ENCODE measurements at regions not wholly inside any gene's neighbourhood (a gene's known extent, or its start where the extent isn't known, plus 50 kb on each side); places are given as distances from the start of the nearest gene placed in this dataset.

DNA sequence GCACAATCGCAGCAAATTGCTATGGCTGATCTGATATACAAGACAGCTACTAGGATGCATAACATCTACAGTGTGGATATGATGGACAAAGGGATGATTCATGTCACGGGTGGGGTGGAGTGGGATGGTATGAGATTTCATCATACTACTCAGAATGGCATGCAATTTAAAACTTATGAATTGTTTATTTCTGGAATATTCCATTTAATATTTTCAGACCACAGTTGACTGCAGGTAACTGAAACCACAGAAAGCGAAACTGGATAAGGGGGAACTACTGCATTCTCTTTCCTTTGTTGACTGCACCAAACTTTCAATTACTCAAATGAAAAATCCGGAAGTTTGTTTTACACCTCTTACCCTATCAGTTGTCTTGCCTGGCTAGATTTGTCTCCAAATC, 94.4 kb upstream of the NEUROD1 start:
- no peaks in the 10 kb centered on the region for H3K36me3 ChIP-seq (replicated peaks in 1 of 2)
- 79 to 81% (median 79%) methylated on average over 4 of the region's 4 CpGs for WGBS, 4 donors
- intact Hi-C loops (cut with DNase I): no loop called here
- peaks cover 0 to 9% of the 10 kb centered on the region in 2 donors for H3K4me1 ChIP-seq (replicated peaks in 1 of 2)
- no peak for TF ChIP-seq POLR2A (IDR thresholded peaks at IDR 0.05)
- TF ChIP-seq, protein P1, sequence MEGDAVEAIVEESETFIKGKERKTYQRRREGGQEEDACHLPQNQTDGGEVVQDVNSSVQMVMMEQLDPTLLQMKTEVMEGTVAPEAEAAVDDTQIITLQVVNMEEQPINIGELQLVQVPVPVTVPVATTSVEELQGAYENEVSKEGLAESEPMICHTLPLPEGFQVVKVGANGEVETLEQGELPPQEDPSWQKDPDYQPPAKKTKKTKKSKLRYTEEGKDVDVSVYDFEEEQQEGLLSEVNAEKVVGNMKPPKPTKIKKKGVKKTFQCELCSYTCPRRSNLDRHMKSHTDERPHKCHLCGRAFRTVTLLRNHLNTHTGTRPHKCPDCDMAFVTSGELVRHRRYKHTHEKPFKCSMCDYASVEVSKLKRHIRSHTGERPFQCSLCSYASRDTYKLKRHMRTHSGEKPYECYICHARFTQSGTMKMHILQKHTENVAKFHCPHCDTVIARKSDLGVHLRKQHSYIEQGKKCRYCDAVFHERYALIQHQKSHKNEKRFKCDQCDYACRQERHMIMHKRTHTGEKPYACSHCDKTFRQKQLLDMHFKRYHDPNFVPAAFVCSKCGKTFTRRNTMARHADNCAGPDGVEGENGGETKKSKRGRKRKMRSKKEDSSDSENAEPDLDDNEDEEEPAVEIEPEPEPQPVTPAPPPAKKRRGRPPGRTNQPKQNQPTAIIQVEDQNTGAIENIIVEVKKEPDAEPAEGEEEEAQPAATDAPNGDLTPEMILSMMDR (IDR thresholded peaks at IDR 0.05): no peak
- H3K4me3 ChIP-seq: no peak overlapping the region
- no peak for DNase-seq
- no peaks in the 10 kb centered on the region for H3K27me3 ChIP-seq
- H3K27ac ChIP-seq: no peak overlapping the region
- no peaks in the 10 kb centered on the region for H3K9me3 ChIP-seq (replicated peaks in 1 of 3)

DNA sequence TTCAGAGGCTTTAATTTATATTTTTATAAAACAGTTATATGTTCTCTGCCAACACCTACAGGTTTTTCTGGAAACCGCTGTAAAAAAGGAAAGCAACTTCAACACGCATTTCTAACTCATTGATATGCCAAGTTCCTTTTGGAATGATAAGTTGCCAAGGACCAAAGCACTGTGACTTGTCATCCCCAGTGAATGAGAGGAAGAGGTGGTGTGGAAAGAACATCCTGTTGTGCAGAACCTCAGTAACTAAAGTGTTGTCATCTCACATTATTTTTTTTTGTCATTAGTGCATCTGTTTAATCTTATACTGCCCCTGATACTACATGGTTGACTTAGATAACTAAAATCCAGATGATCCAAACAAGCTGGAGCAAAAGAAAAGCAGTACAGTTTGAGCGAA, 96.0 kb upstream of the NEUROD1 start:
- DNase-seq: no peak
- H3K36me3 ChIP-seq (replicated peaks in 1 of 2): no peaks in the 10 kb centered on the region
- WGBS, 4 donors: 76 to 80% (median 79%) methylated on average over 3 of the region's 3 CpGs
- intact Hi-C loops (cut with DNase I): no loop called here
- H3K4me1 ChIP-seq (replicated peaks in 1 of 2): peaks cover 0 to 21% of the 10 kb centered on the region in 2 donors
- no peak for TF ChIP-seq POLR2A (IDR thresholded peaks at IDR 0.05)
- TF ChIP-seq, protein P1 (IDR thresholded peaks at IDR 0.05): no peak
- no peaks in the 10 kb centered on the region for H3K9me3 ChIP-seq (replicated peaks in 1 of 3)
- H3K4me3 ChIP-seq: no peak overlapping the region
- no peak overlapping the region for H3K27ac ChIP-seq
- no peaks in the 10 kb centered on the region for H3K27me3 ChIP-seq

DNA sequence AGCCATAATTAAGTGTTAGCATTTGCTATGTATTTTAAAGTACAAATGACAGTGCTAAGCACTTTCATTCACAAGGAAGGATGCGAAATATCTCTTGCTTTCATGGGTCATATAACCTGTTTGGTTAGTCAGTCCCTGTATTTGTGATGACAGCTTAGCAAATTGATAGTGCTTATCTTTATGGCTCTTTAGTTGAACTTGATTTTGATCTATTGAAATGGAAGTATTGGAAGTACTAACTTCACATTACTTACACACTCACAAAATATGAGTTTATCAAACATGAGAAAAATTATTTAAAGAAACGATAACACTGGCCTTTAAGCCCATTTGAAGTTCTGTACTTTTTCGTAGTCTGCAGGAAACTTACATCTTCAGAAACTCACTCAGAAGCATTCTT, 97.4 kb upstream of the NEUROD1 start:
- DNase-seq: no peak
- Histone ChIP-seq H3K27me3 (no peaks in the 10 kb centered on the region), H3K4me3 (no peak overlapping the region), H3K36me3 (replicated peaks in 1 of 2) (no peaks in the 10 kb centered on the region), H3K4me1 (replicated peaks in 1 of 2) (peaks cover 0 to 21% of the 10 kb centered on the region in 2 donors), H3K9me3 (replicated peaks in 1 of 3) (no peaks in the 10 kb centered on the region), H3K27ac (no peak overlapping the region)
- intact Hi-C loops (cut with DNase I): no loop called here
- TF ChIP-seq, protein P1 (IDR thresholded peaks at IDR 0.05): no peak
- no peak for TF ChIP-seq POLR2A (IDR thresholded peaks at IDR 0.05)
- 75 to 82% (median 79%) methylated on average over 3 of the region's 3 CpGs for WGBS, 4 donors

DNA sequence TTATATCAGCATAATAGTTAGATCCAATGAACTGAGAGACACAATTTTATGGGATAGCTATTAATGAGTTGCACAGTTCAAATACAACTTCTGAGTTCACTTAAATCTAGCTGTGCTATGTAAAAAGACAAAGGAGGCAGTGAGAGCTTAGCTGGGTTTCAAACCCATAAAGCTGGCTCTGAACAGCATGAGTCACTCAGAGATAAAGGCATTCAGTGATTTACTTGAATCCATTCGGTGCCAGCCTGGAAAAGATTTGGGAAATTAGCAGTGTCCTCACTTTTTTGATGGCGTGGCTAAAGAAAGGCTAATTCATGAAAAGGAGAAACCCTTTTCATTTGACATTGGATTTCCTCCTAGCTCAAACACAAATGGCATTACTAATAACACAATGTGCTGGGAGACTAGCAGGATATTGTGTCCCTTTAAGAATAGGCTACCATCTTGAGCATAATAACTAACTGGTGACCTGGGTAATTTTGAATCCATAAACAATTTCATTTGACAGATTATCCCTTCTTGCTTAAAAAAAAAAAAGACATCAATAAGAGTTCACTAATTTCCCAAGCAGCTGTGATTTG, 98.4 kb upstream of the NEUROD1 start:
- Histone ChIP-seq H3K4me3 (no peak overlapping the region), H3K4me1 (replicated peaks in 1 of 2) (peaks cover 0 to 21% of the 10 kb centered on the region in 2 donors), H3K27ac (peak overlapping the region in 1 of 5 donors; percentile 4), H3K27me3 (no peaks in the 10 kb centered on the region), H3K9me3 (replicated peaks in 1 of 3) (no peaks in the 10 kb centered on the region), H3K36me3 (replicated peaks in 1 of 2) (no peaks in the 10 kb centered on the region)
- WGBS, 4 donors: 52 to 61% (median 56%) methylated on average over 2 of the region's 2 CpGs
- intact Hi-C loops (cut with DNase I): no loop called here
- no peak for TF ChIP-seq POLR2A (IDR thresholded peaks at IDR 0.05)
- peak in 1 of 7 donors; percentile 15 for DNase-seq

All from adrenal gland (tissue), 9 donors.